H1 (cell line): ENCODE measurements at regions not wholly inside any gene's neighbourhood (a gene's known extent, or its start where the extent isn't known, plus 50 kb on each side); places are given as distances from the start of the nearest gene placed in this dataset.
"Not testable (repeated sequence)": the region's sequence is repeated elsewhere in the genome, so short reads cannot be mapped to it uniquely, and the experiment has no call there.

Experiments
- CTCF ChIA-PET: fragments of 300-600 bp; sonication (Branson Sonifier 250); formaldehyde crosslinking; loops from one replicate; lab custom pipeline; 2021; ENCODE audit not compliant: partially characterized antibody; lab: Charles Lee
- POLR2A ChIA-PET: fragments of 300-600 bp; sonication (Branson Sonifier 250); formaldehyde crosslinking; loops from one replicate; lab custom pipeline; 2021; ENCODE audit warnings: inconsistent platforms; ENCODE audit not compliant: partially characterized antibody; lab: Charles Lee
- DNase-seq, 2 experiments: peaks; one replicate each; pipeline versions ENCODE4 v3.0.0 to v3.0.0-alpha.2; 2010 to 2022; ENCODE audit warnings: low spot score in 2 of 2, low read depth in 1 of 2, mixed read lengths in 1 of 2
- FAIRE-seq: peaks from 2 replicates; lab custom pipeline; 2011; peaks lifted over from hg19 to GRCh38; lab: Jason Lieb, UNC
- H2AFZ ChIP-seq: 2 replicates; pipeline ENCODE4 v1.8.1; 2012; ENCODE audit warnings: low read length, inconsistent platforms
- H2AK5ac ChIP-seq: 2 replicates; pipeline ENCODE4 v1.6.1; 2013; ENCODE audit warnings: low read depth, low read length
- H2BK120ac ChIP-seq: replicated peaks from 2 replicates; pipeline ENCODE3; 2013; ENCODE audit warnings: low read depth, low read length, inconsistent platforms
- H2BK12ac ChIP-seq: 2 replicates; pipeline ENCODE4 v1.6.1; 2013; ENCODE audit warnings: low read depth, low read length
- H2BK15ac ChIP-seq: 2 replicates; pipeline ENCODE4 v1.6.1; 2013; ENCODE audit warnings: low read length
- H2BK20ac ChIP-seq: 2 replicates; pipeline ENCODE4 v1.6.1; 2013; ENCODE audit warnings: low read length
- H2BK5ac ChIP-seq: 2 replicates; pipeline ENCODE4 v1.6.1; 2013; ENCODE audit warnings: low read depth, low read length
- H3K14ac ChIP-seq: 2 replicates; pipeline ENCODE4 v1.6.1; 2013; ENCODE audit warnings: inconsistent platforms; ENCODE audit not compliant: insufficient read length
- H3K18ac ChIP-seq: 2 replicates; pipeline ENCODE4 v1.6.1; 2013; ENCODE audit warnings: low read length; ENCODE audit errors: extremely low read depth
- H3K23ac ChIP-seq: 2 replicates; pipeline ENCODE4 v1.6.1; 2013; ENCODE audit warnings: inconsistent platforms; ENCODE audit not compliant: insufficient read length
- H3K23me2 ChIP-seq: 2 replicates; pipeline ENCODE4 v1.6.1; 2013; ENCODE audit warnings: low read depth, low read length
- H3K27ac ChIP-seq: 2 replicates; pipeline ENCODE4 v1.6.1; 2011; ENCODE audit warnings: low read depth, low read length, inconsistent platforms
- H3K27me3 ChIP-seq, 4 experiments: replicated peaks in 1 of 4; 1 replicate in 1 of 4; 2 replicates in 3 of 4; pipeline versions ENCODE4 v1.6.1 to v1.8.1; 2011 to 2013; ENCODE audit warnings: low read length in 3 of 4, mild to moderate bottlenecking in 3 of 4, inconsistent platforms in 2 of 4, mixed read lengths in 2 of 4, moderate library complexity in 1 of 4; ENCODE audit not compliant: control insufficient read depth in 3 of 4, insufficient read depth in 3 of 4; ENCODE audit errors: extremely low read depth in 1 of 4
- H3K36me3 ChIP-seq, 4 experiments: 2 replicates each; pipeline versions ENCODE4 v1.6.1 to v1.8.1; 2011 to 2013; ENCODE audit warnings: mild to moderate bottlenecking in 4 of 4, low read length in 3 of 4, moderate library complexity in 2 of 4, control low read depth in 1 of 4, inconsistent platforms in 1 of 4; ENCODE audit not compliant: insufficient read depth in 4 of 4, control insufficient read depth in 2 of 4
- H3K4ac ChIP-seq: replicated peaks from 2 replicates; pipeline ENCODE3; 2013; ENCODE audit warnings: low read length, low read depth, mixed read lengths, inconsistent platforms; ENCODE audit not compliant: insufficient read length
- H3K4me1 ChIP-seq, 4 experiments: replicated peaks in 1 of 4; 1 replicate in 1 of 4; 2 replicates in 3 of 4; pipeline versions ENCODE4 v1.6.1 to v1.8.1; 2011 to 2013; ENCODE audit warnings: low read length in 3 of 4, inconsistent platforms in 2 of 4, mixed read lengths in 1 of 4; ENCODE audit not compliant: insufficient read depth in 4 of 4, control insufficient read depth in 3 of 4
- H3K4me2 ChIP-seq, 2 experiments: 2 replicates each; pipeline versions ENCODE4 v1.6.1 to v1.8.1; 2011 to 2013; ENCODE audit warnings: low read depth in 2 of 2, low read length in 2 of 2, control low read depth in 1 of 2, inconsistent platforms in 1 of 2, mild to moderate bottlenecking in 1 of 2; ENCODE audit not compliant: insufficient read depth in 1 of 2
- H3K4me3 ChIP-seq, 4 experiments: fragments of 200-600, 300-600 bp in 1 of 4; sonication (generic), shearing (Covaris generic), sonication (Bioruptor Twin) in 1 of 4; 2 replicates each; pipeline versions ENCODE4 v1.5.1 to v1.8.1; 2011 to 2016; ENCODE audit warnings: low read length in 4 of 4, low read depth in 3 of 4, control low read depth in 2 of 4, inconsistent platforms in 2 of 4, mild to moderate bottlenecking in 2 of 4, mixed read lengths in 1 of 4, moderate library complexity in 1 of 4; ENCODE audit not compliant: insufficient read depth in 2 of 4; ENCODE audit errors: extremely low read depth in 1 of 4
- H3K56ac ChIP-seq: replicated peaks from 2 replicates; pipeline ENCODE3; 2013; ENCODE audit warnings: low read depth, mild to moderate bottlenecking, mixed read lengths, low read length, inconsistent platforms; ENCODE audit not compliant: insufficient read length
- H3K79me1 ChIP-seq: 2 replicates; pipeline ENCODE4 v1.6.1; 2013; ENCODE audit warnings: low read depth, low read length, control low read depth
- H3K79me2 ChIP-seq, 2 experiments: 2 replicates each; pipeline versions ENCODE4 v1.6.1 to v1.8.1; 2012 to 2013; ENCODE audit warnings: low read length in 2 of 2, mild to moderate bottlenecking in 2 of 2, inconsistent platforms in 1 of 2; ENCODE audit not compliant: insufficient read depth in 2 of 2, control insufficient read depth in 1 of 2
- H3K9ac ChIP-seq, 4 experiments: replicated peaks in 1 of 4; 1 replicate in 1 of 4; 2 replicates in 3 of 4; pipeline versions ENCODE4 v1.6.1 to v1.8.1; 2011 to 2013; ENCODE audit warnings: low read depth in 3 of 4, low read length in 3 of 4, control low read depth in 2 of 4, mild to moderate bottlenecking in 2 of 4, moderate library complexity in 2 of 4, inconsistent platforms in 1 of 4; ENCODE audit errors: extremely low read depth in 1 of 4
- H3K9me3 ChIP-seq, 2 experiments: 2 replicates each; pipeline versions ENCODE4 v1.6.1 to v1.8.1; 2012 to 2013; ENCODE audit warnings: mild to moderate bottlenecking in 2 of 2, moderate library complexity in 2 of 2, control low read depth in 1 of 2, inconsistent platforms in 1 of 2, low read depth in 1 of 2, low read length in 1 of 2, mixed read lengths in 1 of 2; ENCODE audit not compliant: insufficient read depth in 2 of 2
- H4K20me1 ChIP-seq, 2 experiments: replicated peaks in 1 of 2; 2 replicates each; pipeline versions ENCODE3 to v1.8.1; 2011 to 2013; ENCODE audit warnings: inconsistent platforms in 2 of 2, low read length in 2 of 2, mild to moderate bottlenecking in 1 of 2; ENCODE audit not compliant: insufficient read depth in 2 of 2, control insufficient read depth in 1 of 2
- H4K5ac ChIP-seq: 2 replicates; pipeline ENCODE4 v1.6.1; 2013; ENCODE audit warnings: low read length, low read depth, mixed read lengths, inconsistent platforms; ENCODE audit not compliant: insufficient read length
- H4K8ac ChIP-seq: 2 replicates; pipeline ENCODE4 v1.8.0; 2013; ENCODE audit warnings: mild to moderate bottlenecking, moderate library complexity, low read length, inconsistent platforms; ENCODE audit not compliant: insufficient read depth; ENCODE audit errors: extremely low read depth
- H4K91ac ChIP-seq: replicated peaks from 2 replicates; pipeline ENCODE3; 2013; ENCODE audit warnings: low read length, mixed read lengths, inconsistent platforms; ENCODE audit not compliant: insufficient read length
- WGBS, 2 experiments: shearing (Covaris generic) in 1 of 2; methylation state at CpG; one replicate each; pipeline versions ENCODE4 v1.1.6 to v1.1.7; 2013 to 2015; ENCODE audit warnings: low lambda C conversion rate in 2 of 2, mixed read lengths in 2 of 2, inconsistent platforms in 1 of 2, low coverage in 1 of 2, missing lambda C conversion rate in 1 of 2; ENCODE audit not compliant: insufficient replicate concordance in 2 of 2, insufficient coverage in 1 of 2, insufficient read length in 1 of 2; ENCODE audit errors: extremely low coverage in 1 of 2, missing lambda C conversion rate in 1 of 2; 5-methylcytosine and 5-hydroxymethylcytosine counted together

DNA sequence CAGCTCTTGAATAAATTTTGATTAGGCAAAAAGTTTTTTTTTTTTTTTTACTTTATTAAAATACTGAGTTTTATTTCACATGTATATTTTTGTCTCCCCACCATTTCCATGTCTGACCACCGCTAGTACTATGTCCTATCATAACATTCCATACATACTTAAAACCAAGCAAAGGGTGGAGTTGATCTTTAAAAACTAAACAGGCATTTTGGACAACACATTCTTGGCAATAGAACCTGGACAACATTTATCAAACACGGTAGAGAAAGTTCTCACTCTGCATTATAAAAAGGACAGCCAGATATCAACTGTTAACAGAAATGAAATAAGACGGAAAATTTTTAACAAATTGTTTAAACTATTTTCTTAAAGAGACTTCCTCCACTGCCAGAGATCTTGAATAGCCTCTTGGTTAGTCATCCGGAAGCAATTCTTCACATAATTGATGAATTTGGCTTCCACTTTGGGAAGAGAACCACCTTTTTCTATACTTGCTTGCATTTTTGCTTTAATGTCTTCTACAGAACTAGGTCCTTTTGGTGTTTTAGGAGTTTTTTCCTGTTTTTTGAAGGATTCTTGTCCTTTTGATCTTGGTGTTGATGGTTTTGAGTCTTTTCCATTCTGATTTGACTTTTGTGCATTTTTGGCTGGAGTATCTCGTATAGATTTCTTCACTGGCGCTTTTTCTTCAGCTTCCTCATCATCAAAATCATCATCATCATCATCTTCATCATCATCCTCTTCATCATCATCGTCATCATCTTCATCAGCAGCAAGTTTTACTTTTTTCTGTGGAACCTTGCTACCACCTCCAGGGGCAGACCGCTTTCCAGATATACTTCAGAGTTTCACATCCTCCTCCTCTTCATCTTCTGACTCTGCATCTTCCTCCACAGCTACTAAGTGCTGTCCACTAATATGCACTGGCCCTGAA lies 58.7 kb downstream of the POU5F2 start:
- H3K27me3 ChIP-seq, H3K4me2 ChIP-seq, H3K23me2 ChIP-seq, H2BK12ac ChIP-seq, H2AFZ ChIP-seq, H3K79me2 ChIP-seq, H4K8ac ChIP-seq, H3K23ac ChIP-seq, H3K27ac ChIP-seq, H3K56ac ChIP-seq, H3K9ac ChIP-seq, H2BK120ac ChIP-seq, H3K14ac ChIP-seq, H2BK5ac ChIP-seq, H3K4me3 ChIP-seq, H3K18ac ChIP-seq, H4K5ac ChIP-seq, H3K4ac ChIP-seq, H2AK5ac ChIP-seq, H4K20me1 ChIP-seq, H3K9me3 ChIP-seq, H3K79me1 ChIP-seq, DNase-seq, FAIRE-seq, H4K91ac ChIP-seq, H2BK20ac ChIP-seq, H3K4me1 ChIP-seq, H3K36me3 ChIP-seq, H2BK15ac ChIP-seq: not testable (repeated sequence)
- WGBS, 2 experiments: 90 to 100% methylated on average over 1 to 8 of the region's 8 CpGs
- CTCF ChIA-PET: interaction anchor here (0.6 to 1.9 kb wide), 9 partner anchors 14 to 142 kb away, joined by 3 to 7 read pairs (median 3); no protein-coding TSS in a partner anchor
- POLR2A ChIA-PET: interaction anchor here (0.9 kb wide), 1 partner anchor 19 kb away, joined by 3 read pairs; no protein-coding TSS in a partner anchor
